Mesodermal cell (in vitro differentiated cells): ENCODE measurements at regions not wholly inside any gene's neighbourhood (a gene's known extent, or its start where the extent isn't known, plus 50 kb on each side); places are given as distances from the start of the nearest gene placed in this dataset.

Experiments used
- H3K27ac ChIP-seq: 2 replicates; pipeline ENCODE4 v1.7.0; 2013; ENCODE audit warnings: mild to moderate bottlenecking, low read depth, low read length, moderate library complexity; ENCODE audit not compliant: severe bottlenecking
- H3K36me3 ChIP-seq: 2 replicates; pipeline ENCODE4 v1.7.1; 2013; ENCODE audit warnings: mild to moderate bottlenecking, low read length, moderate library complexity; ENCODE audit not compliant: control insufficient read depth, insufficient read depth
- H3K4me1 ChIP-seq: one replicate; pipeline ENCODE4 v1.7.1; 2013; ENCODE audit warnings: mild to moderate bottlenecking, low read length; ENCODE audit not compliant: insufficient read depth, control insufficient read depth, poor library complexity, severe bottlenecking
- H3K4me3 ChIP-seq: 2 replicates; pipeline ENCODE4 v1.7.0; 2013; ENCODE audit warnings: low read length, control low read depth, mild to moderate bottlenecking; ENCODE audit not compliant: insufficient read depth, poor library complexity, severe bottlenecking; ENCODE audit errors: extremely low read depth
- H3K9me3 ChIP-seq: 2 replicates; pipeline ENCODE4 v1.7.1; 2013; ENCODE audit warnings: mild to moderate bottlenecking, low read length, moderate library complexity; ENCODE audit not compliant: control insufficient read depth
- WGBS, 2 experiments: methylation state at CpG; one replicate each; pipeline ENCODE4 v1.1.5; 2013; ENCODE audit warnings: missing lambda C conversion rate in 2 of 2; ENCODE audit not compliant: insufficient coverage in 2 of 2; 5-methylcytosine and 5-hydroxymethylcytosine counted together

GRCh38 chr17:413016-413350, 60.4 kb upstream of the RPH3AL start:
- WGBS, 2 experiments = 93 to 95% methylated on average over 10 of the region's 10 CpGs

GRCh38 chr17:412211-413015, 59.8 kb upstream of the RPH3AL start:
- Histone ChIP-seq H3K9me3 (no peaks in the 10 kb centered on the region), H3K4me3 (no peak overlapping the region), H3K36me3 (peaks cover 16% of the 10 kb centered on the region), H3K27ac (no peak overlapping the region), H3K4me1 (no peaks in the 10 kb centered on the region)
- WGBS, 2 experiments = 86 to 92% methylated on average over 8 to 13 of the region's 15 CpGs

More at GRCh38 chr17:413016-413350, 60.4 kb upstream of the RPH3AL start:
- no peak overlapping the region for H3K27ac ChIP-seq
- peaks cover 16% of the 10 kb centered on the region for H3K36me3 ChIP-seq
- H3K4me1 ChIP-seq = no peaks in the 10 kb centered on the region
- no peak overlapping the region for H3K4me3 ChIP-seq
- H3K9me3 ChIP-seq = no peaks in the 10 kb centered on the region

DNA sequence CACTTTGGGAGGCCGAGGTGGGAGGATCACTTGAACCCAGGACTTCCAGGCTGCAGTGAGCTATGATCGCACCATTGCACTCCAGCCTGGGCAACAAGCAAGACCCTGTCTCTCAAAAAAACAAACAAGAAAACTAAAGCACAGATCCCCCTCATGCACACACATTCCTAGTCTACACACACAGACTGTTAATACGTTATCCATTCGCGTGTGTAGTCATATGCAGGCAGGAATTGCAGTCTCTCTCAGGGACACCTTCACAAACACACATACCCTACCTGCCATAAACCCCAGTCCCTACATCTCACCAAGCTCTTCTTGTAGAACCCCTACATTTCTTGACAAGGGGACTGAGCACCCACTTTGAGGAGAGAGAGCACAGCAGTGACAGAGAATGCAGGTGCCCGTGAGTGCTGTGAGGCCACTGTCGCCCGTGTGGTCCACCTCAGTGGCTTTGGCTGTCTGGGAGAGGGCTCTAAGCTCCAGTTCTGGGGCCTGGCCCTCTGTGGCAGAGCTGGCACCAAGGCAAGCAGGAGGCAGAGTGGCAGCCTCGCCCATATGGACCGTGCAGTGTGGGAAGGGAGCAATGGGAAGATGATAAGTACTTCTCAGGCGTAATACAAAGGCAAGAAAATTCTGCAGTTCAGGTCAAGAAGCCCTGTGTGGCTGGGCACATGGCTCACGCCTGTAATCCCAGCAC, 59.0 kb upstream of the RPH3AL start:
- H3K4me3 ChIP-seq = peak overlapping the region; percentile 94

GRCh38 chr17:410543-411401, 58.2 kb upstream of the RPH3AL start:
- H3K9me3 ChIP-seq = no peaks in the 10 kb centered on the region
- peaks cover 16% of the 10 kb centered on the region for H3K36me3 ChIP-seq
- H3K4me1 ChIP-seq = no peaks in the 10 kb centered on the region
- peak overlapping the region; percentile 94 for H3K4me3 ChIP-seq
- 30 to 34% methylated on average over 20 to 21 of the region's 27 CpGs for WGBS, 2 experiments
- peak overlapping the region; percentile 88 for H3K27ac ChIP-seq

More for the DNA sequence above, 59.0 kb upstream of the RPH3AL start:
- WGBS, 2 experiments = 88 to 89% methylated on average over 9 to 12 of the region's 12 CpGs
- H3K36me3 ChIP-seq = peaks cover 16% of the 10 kb centered on the region
- no peak overlapping the region for H3K27ac ChIP-seq
- no peaks in the 10 kb centered on the region for H3K4me1 ChIP-seq
- no peaks in the 10 kb centered on the region for H3K9me3 ChIP-seq

DNA sequence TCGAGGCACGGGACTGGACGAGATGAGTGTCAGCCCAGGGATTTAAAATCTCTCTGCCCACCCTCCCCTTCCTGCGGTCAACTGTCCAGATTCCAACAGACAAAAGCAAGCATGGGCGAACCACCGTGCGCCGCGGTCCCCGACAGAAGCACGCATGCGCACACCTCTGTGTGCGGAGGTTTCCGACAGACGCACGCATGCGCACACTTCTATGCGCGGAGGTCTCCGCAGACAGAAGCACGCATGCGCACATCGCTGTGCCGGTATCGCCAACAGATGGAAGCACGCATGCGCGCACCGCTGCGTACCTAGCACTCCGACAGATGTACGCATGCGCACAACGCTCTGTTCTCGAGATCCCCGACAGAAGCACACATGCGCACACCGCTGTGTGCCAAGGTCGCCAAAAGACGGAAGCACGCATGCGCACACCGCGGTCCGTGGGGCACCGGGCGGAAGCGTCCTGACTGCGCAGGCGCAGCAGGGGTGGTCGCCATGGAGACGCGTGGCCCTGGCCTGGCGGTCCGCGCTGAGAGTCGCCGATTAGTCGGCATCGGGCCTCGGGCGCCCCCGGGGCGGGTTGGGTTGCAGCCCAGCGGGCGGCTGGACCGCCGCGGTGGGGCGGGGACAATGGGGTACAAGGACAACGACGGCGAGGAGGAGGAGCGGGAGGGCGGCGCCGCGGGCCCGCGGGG, 57.4 kb upstream of the RPH3AL start:
- WGBS, 2 experiments = 1% methylated on average over 70 to 71 of the region's 80 CpGs
- Histone ChIP-seq H3K4me1 (no peaks in the 10 kb centered on the region), H3K27ac (peak overlapping the region; percentile 88), H3K4me3 (peak overlapping the region; percentile 94), H3K36me3 (peaks cover 15% of the 10 kb centered on the region), H3K9me3 (no peaks in the 10 kb centered on the region)

GRCh38 chr17:409308-409847, 56.8 kb upstream of the RPH3AL start:
- 83 to 84% methylated on average over 16 of the region's 16 CpGs for WGBS, 2 experiments
- Histone ChIP-seq H3K4me3 (peak overlapping the region; percentile 24), H3K4me1 (no peaks in the 10 kb centered on the region), H3K36me3 (peaks cover 9% of the 10 kb centered on the region), H3K27ac (peak overlapping the region; percentile 63), H3K9me3 (no peaks in the 10 kb centered on the region)

DNA sequence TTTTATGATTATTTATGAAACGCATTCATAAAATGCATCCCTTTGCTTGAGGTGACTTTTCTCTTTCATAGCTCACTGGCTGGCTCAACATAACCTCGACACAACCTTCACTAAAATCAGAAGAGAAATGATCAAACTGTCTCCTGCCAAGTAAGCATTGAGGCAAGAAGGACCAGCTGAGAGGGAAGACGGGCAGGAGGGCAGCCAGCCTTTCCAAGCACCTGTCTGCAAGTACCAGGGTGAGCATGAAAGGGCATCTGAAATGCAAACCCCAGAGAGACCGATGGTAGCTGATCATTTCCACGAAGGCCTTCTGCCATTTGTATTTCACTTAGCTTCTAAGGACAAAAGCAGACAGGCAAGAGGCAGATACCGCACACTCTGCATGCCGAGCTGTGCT, 52.1 kb upstream of the RPH3AL start:
- 83 to 86% methylated on average over 6 to 7 of the region's 7 CpGs for WGBS, 2 experiments
- Histone ChIP-seq H3K27ac (no peak overlapping the region), H3K9me3 (no peaks in the 10 kb centered on the region), H3K4me1 (no peaks in the 10 kb centered on the region), H3K36me3 (no peaks in the 10 kb centered on the region), H3K4me3 (no peak overlapping the region)
